GM21390 (cell line): ENCODE measurements at regions not wholly inside any gene's neighbourhood (a gene's known extent, or its start where the extent isn't known, plus 50 kb on each side); places are given as distances from the start of the nearest gene placed in this dataset.
"Not testable (repeated sequence)": the region's sequence is repeated elsewhere in the genome, so short reads cannot be mapped to it uniquely, and the experiment has no call there.

Source experiments
- ATAC-seq: cut with Tn5 transposase; IDR thresholded peaks from one replicate; pipeline ENCODE4 v1.9.1; 2021; ENCODE audit not compliant: unreplicated experiment

DNA sequence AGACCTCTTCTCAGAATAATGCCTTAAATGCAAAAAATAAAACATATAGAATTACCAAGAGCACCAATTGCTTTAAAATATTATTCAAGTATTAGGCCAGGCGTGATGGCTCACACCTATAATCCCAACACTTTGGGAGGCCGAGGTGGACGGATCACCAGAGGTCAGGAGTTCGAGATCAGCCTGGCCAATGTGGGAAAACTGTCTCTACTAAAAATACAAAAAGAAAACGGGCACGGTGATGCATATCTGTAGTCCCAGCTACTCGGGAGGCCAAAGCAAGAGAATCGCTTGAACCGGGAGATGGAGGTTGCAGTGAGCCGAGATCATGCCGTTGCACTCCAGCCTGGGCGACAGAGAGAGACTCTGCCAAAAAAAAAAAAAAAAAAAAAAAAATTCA lies 55.4 kb upstream of the RAB6C start:
- not testable (repeated sequence) for ATAC-seq

- ATAC-seq: no peak
Observed at GRCh38 chr2:129925381-129925780, 54.1 kb upstream of the RAB6C start.

DNA sequence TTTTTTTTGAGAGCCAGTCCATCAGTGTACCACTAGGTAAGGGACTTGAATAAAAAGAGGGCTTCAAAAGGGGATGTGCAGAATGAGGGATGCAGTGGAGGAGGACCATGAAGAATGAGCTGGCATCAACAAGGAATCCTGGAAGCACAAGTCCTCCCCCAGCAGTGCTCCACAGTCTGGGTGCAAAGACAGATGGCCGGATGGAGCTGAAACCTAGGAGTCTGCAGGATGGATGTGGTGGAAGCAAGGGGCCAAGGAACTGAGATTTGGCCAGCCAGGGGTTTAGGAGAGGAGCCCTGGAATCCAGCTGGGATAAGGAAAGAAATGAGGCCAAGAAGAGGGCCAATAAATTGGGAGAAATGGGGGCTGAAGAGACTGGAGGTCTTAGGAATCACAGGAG lies 51.8 kb upstream of the RAB6C start:
- ATAC-seq: no peak

DNA sequence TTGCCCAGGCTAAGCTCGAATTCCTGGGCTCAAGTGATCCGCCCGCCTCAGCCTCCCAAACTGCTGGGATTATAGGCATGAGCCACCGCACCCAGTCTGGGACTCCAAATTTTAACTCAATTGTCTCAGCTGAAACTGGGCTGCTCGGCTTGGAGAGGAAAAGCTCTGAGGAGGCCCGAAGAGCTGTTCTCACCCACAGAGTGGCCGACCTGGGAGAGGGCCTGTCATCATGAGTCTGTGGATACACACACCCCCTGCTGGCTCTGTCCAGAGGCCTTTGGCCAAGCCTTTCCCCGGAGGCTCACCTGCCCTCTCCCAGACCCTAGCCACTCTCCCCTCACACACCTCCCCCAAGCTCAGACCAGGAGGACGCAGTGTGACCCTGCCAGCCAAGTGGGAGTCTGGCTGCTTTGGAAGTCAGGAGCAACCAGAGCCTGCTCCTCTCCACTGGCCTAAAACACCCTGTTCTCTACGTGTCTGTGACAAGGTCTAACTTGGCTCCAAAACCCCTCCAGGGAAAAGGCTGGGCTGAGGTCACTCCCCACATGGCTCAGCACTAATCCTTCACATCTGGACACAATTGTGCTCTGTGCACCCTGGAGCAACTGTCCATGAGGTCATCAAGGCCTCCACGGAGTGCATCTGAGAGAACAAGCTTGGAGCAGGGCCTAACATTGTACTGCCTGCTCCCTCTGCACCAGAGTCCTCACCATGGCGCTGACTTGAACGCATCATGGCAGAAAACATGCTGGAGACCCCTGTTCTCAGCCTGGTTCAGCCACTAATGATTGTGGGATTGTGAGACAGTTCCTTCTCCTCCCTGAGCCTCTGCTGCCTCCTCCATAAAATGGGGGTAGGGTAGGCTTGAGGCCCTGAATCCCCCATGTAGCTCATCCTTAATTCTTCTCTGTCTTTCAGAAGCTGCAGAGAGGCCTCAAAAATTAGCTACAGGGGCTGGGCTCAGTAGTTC lies 49.9 kb upstream of the RAB6C start:
- no peak for ATAC-seq
